NB4 (cell line): ENCODE measurements at regions not wholly inside any gene's neighbourhood (a gene's known extent, or its start where the extent isn't known, plus 50 kb on each side); places are given as distances from the start of the nearest gene placed in this dataset.
"Not testable (repeated sequence)": the region's sequence is repeated elsewhere in the genome, so short reads cannot be mapped to it uniquely, and the experiment has no call there.

Experiments
- DNase-seq: peaks from one replicate; pipeline ENCODE4 v3.0.0; 2010; ENCODE audit warnings: low read depth
- H3K4me3 ChIP-seq: one replicate; pipeline ENCODE4 v1.5.1; 2011; ENCODE audit warnings: mild to moderate bottlenecking, low read depth, low read length, moderate library complexity
- CTCF ChIP-seq: IDR thresholded peaks from one replicate; pipeline ENCODE4 v1.5.1; 2012; ENCODE audit warnings: low read depth, low read length
- MAX ChIP-seq: IDR thresholded peaks from 2 replicates; pipeline ENCODE4 v1.6.1; 2011; ENCODE audit warnings: low read depth, low read length
- MYC ChIP-seq: IDR thresholded peaks from 2 replicates; pipeline ENCODE4 v1.6.1; 2011; ENCODE audit warnings: low read depth, low read length
- POLR2A ChIP-seq: IDR thresholded peaks from 2 replicates; pipeline ENCODE4 v1.6.1; 2011; ENCODE audit warnings: mild to moderate bottlenecking; ENCODE audit not compliant: insufficient read length; ENCODE audit errors: extremely low read depth

- no peak overlapping the region for H3K4me3 ChIP-seq
- TF ChIP-seq CTCF (no peak), MAX (0 out of 2 replicates have a peak, but pooled peaks have one; percentile 37)
- peak; percentile 75 for DNase-seq
Observed at GRCh38 chr4:79578606-79579005, 170.6 kb upstream of the GK2 start.

- peak; percentile 66 for DNase-seq
- TF ChIP-seq CTCF (peak; percentile 40), MYC (peak; percentile 58), MAX (no peak)
- H3K4me3 ChIP-seq = no peak overlapping the region
Observed at GRCh38 chr4:79576429-79576753, 168.4 kb upstream of the GK2 start.

GRCh38 chr4:79575709-79576428, 167.8 kb upstream of the GK2 start:
- no peak for DNase-seq
- TF ChIP-seq POLR2A = no peak
- no peak for TF ChIP-seq MAX
- TF ChIP-seq MYC = no peak
- no peak for TF ChIP-seq CTCF
- no peak overlapping the region for H3K4me3 ChIP-seq

- DNase-seq = no peak
- no peak overlapping the region for H3K4me3 ChIP-seq
- TF ChIP-seq MYC = no peak
- no peak for TF ChIP-seq MAX
- TF ChIP-seq CTCF = no peak
- TF ChIP-seq POLR2A = no peak
Observed at GRCh38 chr4:79574741-79575451, 166.9 kb upstream of the GK2 start.

GRCh38 chr4:79563219-79563618, 155.2 kb upstream of the GK2 start:
- no peak for TF ChIP-seq MYC
- TF ChIP-seq POLR2A = no peak
- no peak for TF ChIP-seq CTCF
- no peak for TF ChIP-seq MAX
- no peak for DNase-seq
- H3K4me3 ChIP-seq = no peak overlapping the region

- no peak for DNase-seq
- no peak for TF ChIP-seq MAX
- TF ChIP-seq MYC = no peak
- TF ChIP-seq CTCF = no peak
- no peak for TF ChIP-seq POLR2A
- no peak overlapping the region for H3K4me3 ChIP-seq
Observed at GRCh38 chr4:79561751-79562150, 153.7 kb upstream of the GK2 start.

- not testable (repeated sequence) for DNase-seq, H3K4me3 ChIP-seq
Observed at GRCh38 chr4:79559398-79559797, 151.4 kb upstream of the GK2 start.
